SK-N-MC (cell line): ENCODE measurements at regions not wholly inside any gene's neighbourhood (a gene's known extent, or its start where the extent isn't known, plus 50 kb on each side); places are given as distances from the start of the nearest gene placed in this dataset.
"Not testable (repeated sequence)": the region's sequence is repeated elsewhere in the genome, so short reads cannot be mapped to it uniquely, and the experiment has no call there.

Source experiments
- DNase-seq: peaks from one replicate; pipeline ENCODE4 v3.0.0-alpha.2; 2011; ENCODE audit warnings: low read depth, low spot score
- H3K27ac ChIP-seq: fragments of 200-600 bp; sonication (generic); 2 replicates; pipeline ENCODE4 v1.5.1; 2016; ENCODE audit warnings: mixed run types
- H3K36me3 ChIP-seq: fragments of 200-600 bp; sonication (generic); 2 replicates; pipeline ENCODE4 v1.6.1; 2017; ENCODE audit warnings: antibody characterized with exemption, low read length, mixed read lengths; ENCODE audit not compliant: insufficient read depth
- H3K4me3 ChIP-seq: fragments of 200-600 bp; sonication (generic); 2 replicates; pipeline ENCODE4 v1.5.1; 2016
- H3K9ac ChIP-seq: fragments of 200-600 bp; sonication (generic); 2 replicates; pipeline ENCODE4 v1.8.0; 2017; ENCODE audit warnings: mixed run types, mixed read lengths; ENCODE audit not compliant: insufficient read length
- H3K9me3 ChIP-seq: fragments of 200-600 bp; sonication (generic); 2 replicates; pipeline ENCODE4 v1.6.1; 2017; ENCODE audit warnings: low read depth, mild to moderate bottlenecking, antibody characterized with exemption, low read length, moderate library complexity, mixed read lengths
- EZH2 ChIP-seq: fragments of 200-600 bp; sonication (generic); IDR thresholded peaks from one replicate; pipeline ENCODE4 v1.6.1; 2017; ENCODE audit warnings: antibody characterized with exemption
- FOXP2 ChIP-seq: optimal IDR thresholded peaks from 2 replicates; pipeline ENCODE3; 2011; ENCODE audit warnings: mild to moderate bottlenecking, moderate library complexity; ENCODE audit not compliant: insufficient read depth; ENCODE audit errors: extremely low read length, control extremely low read depth
- POLR2AphosphoS5 ChIP-seq: IDR thresholded peaks from 2 replicates; pipeline ENCODE4 v1.6.1; 2012; ENCODE audit warnings: mild to moderate bottlenecking, low read depth, low read length, borderline replicate concordance

DNA sequence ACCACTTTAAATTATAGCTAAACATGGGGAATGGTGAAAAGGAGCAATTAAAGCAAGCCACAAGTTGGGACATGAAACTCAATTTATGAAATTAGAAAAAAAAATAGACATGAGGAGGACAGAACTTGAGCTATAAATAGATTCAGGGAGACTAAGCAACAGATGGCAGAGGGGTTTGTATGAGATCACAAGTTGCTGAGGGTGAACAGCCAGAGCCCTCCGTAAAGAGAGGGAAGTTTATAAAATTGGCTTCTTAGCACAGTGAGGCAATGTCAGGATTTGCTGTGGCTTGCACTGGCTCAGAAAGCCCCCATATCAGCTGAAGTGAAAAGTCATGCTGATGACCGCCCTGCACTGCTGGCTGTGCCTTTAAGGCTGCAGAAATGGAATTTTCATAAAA is 443.4 kb upstream of the CD180 start:
- no peaks in the 10 kb centered on the region for H3K36me3 ChIP-seq
- H3K4me3 ChIP-seq: peak overlapping the region; percentile 50; the same call in 1 of the 2 replicates
- peak overlapping the region; percentile 25 for H3K9ac ChIP-seq
- H3K27ac ChIP-seq: peak overlapping the region; percentile 69; the same call in 1 of the 2 replicates
- no peaks in the 10 kb centered on the region for H3K9me3 ChIP-seq
- TF ChIP-seq POLR2AphosphoS5: no peak
- TF ChIP-seq EZH2: no peak
- TF ChIP-seq FOXP2: no peak
- no peak for DNase-seq

DNA sequence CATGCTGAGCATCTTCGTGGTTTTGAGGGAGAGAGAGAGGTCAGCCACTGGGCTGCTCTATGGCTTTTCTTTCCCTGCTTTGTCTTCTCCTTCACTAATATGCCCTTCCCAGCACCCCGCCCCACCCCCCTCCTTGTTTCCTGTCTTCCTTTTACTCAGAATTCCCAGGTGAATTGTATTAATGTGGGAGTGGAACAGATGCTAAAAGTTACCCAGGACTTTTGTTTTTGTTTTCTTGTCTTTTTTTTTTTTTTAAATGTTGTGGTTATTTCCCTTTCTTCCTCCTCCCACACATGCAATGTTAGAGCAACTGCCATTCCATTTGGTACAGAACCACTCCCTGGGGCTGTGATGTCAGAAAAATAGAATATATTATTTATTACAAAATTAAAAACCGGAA is 442.7 kb upstream of the CD180 start:
- Histone ChIP-seq H3K9ac (no peak overlapping the region), H3K9me3 (no peaks in the 10 kb centered on the region), H3K27ac (peak overlapping the region; percentile 69; the same call in 1 of the 2 replicates), H3K4me3 (no peak overlapping the region), H3K36me3 (no peaks in the 10 kb centered on the region)
- DNase-seq: no peak
- no peak for TF ChIP-seq POLR2AphosphoS5
- no peak for TF ChIP-seq EZH2
- no peak for TF ChIP-seq FOXP2

- Histone ChIP-seq H3K9ac (no peak overlapping the region), H3K36me3 (peaks cover under 1% of the 10 kb centered on the region; the same call in 1 of the 2 replicates), H3K9me3 (no peaks in the 10 kb centered on the region), H3K27ac (no peak overlapping the region), H3K4me3 (no peak overlapping the region)
- DNase-seq: no peak
- no peak for TF ChIP-seq POLR2AphosphoS5
- TF ChIP-seq EZH2: no peak
- no peak for TF ChIP-seq FOXP2
These were observed 440.4 kb upstream of the CD180 start for GRCh38 chr5:67636850-67637524.

DNA sequence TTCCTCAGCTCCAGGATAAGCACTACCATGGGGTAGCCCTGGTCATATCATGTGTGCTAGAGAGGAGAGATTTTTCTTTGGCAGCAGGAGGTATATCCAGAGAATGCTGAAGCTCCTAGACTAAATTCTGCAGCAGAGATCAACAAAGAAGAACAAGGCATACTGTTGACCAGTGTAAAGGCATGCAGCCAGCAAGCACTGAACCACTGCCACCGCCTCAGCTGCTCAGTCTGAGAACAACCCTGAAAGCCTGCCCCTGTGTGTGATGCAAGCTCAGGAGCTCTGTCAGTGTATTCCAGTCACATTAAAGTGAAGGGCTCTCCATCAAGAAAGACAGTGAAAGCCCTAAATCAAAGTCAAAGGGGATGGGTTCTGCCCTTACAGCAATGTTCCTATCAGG is 439.5 kb upstream of the CD180 start:
- no peak overlapping the region for H3K4me3 ChIP-seq
- H3K36me3 ChIP-seq: peaks cover 4% of the 10 kb centered on the region; the same call in 1 of the 2 replicates
- DNase-seq: no peak
- no peak overlapping the region for H3K9ac ChIP-seq
- H3K9me3 ChIP-seq: no peaks in the 10 kb centered on the region
- TF ChIP-seq FOXP2: no peak
- no peak for TF ChIP-seq POLR2AphosphoS5
- H3K27ac ChIP-seq: no peak overlapping the region

- DNase-seq, H3K9me3 ChIP-seq, H3K36me3 ChIP-seq, H3K4me3 ChIP-seq, H3K9ac ChIP-seq, H3K27ac ChIP-seq: not testable (repeated sequence)
These were observed 430.5 kb upstream of the CD180 start for GRCh38 chr5:67627079-67627478.

- no peak for DNase-seq
- no peak for TF ChIP-seq EZH2
- TF ChIP-seq POLR2AphosphoS5: no peak
- TF ChIP-seq FOXP2: no peak
- Histone ChIP-seq H3K36me3 (no peaks in the 10 kb centered on the region), H3K4me3 (no peak overlapping the region), H3K9me3 (no peaks in the 10 kb centered on the region), H3K9ac (no peak overlapping the region), H3K27ac (no peak overlapping the region)
These were observed 426.5 kb upstream of the CD180 start for GRCh38 chr5:67623078-67623477.

- Histone ChIP-seq H3K36me3 (no peaks in the 10 kb centered on the region), H3K4me3 (no peak overlapping the region), H3K9ac (no peak overlapping the region), H3K27ac (no peak overlapping the region), H3K9me3 (no peaks in the 10 kb centered on the region)
- no peak for TF ChIP-seq EZH2
- TF ChIP-seq FOXP2: no peak
- TF ChIP-seq POLR2AphosphoS5: no peak
- DNase-seq: no peak
These were observed 424.1 kb upstream of the CD180 start for GRCh38 chr5:67620424-67621397.

DNA sequence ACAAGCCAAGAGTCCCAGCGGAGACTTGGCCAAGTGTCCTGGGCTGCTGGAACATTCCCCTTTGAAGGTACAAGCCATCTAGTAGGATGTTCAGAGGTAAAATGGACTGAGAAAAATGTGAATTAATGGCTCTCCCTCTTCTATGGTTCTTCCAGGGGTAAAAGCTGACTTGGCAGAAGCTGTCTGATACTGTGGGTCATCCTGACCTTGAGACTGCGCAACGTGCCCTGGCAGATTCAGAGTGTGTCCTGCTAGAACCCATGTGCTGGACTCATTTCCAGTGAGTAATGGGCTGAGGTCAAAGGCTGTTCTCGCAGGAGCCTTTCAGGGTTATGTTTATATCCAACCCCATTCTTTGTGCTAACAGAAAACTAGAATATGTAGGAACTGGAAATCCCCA is 423.0 kb upstream of the CD180 start:
- Histone ChIP-seq H3K9ac (no peak overlapping the region), H3K27ac (no peak overlapping the region), H3K4me3 (no peak overlapping the region), H3K9me3 (no peaks in the 10 kb centered on the region), H3K36me3 (no peaks in the 10 kb centered on the region)
- no peak for DNase-seq
- TF ChIP-seq POLR2AphosphoS5: no peak
- no peak for TF ChIP-seq FOXP2
- no peak for TF ChIP-seq EZH2

- H3K27ac ChIP-seq: no peak overlapping the region
- H3K4me3 ChIP-seq: no peak overlapping the region
- DNase-seq: no peak
- no peak overlapping the region for H3K9ac ChIP-seq
- H3K36me3 ChIP-seq: no peaks in the 10 kb centered on the region
- TF ChIP-seq EZH2: no peak
- TF ChIP-seq FOXP2: no peak
- TF ChIP-seq POLR2AphosphoS5: no peak
- no peaks in the 10 kb centered on the region for H3K9me3 ChIP-seq
These were observed 422.6 kb upstream of the CD180 start for GRCh38 chr5:67619235-67619634.
